Endothelial cell of umbilical vein (primary cell): ENCODE measurements at regions not wholly inside any gene's neighbourhood (a gene's known extent, or its start where the extent isn't known, plus 50 kb on each side); places are given as distances from the start of the nearest gene placed in this dataset.

Experiments used
- BruUV-seq: library from RNA; stranded (reverse); fragments of 400-500 nt; replicated peaks from 2 replicates; lab custom pipeline; 2021; lab: Mats Ljungman, UMichigan
- CTCF ChIA-PET: fragments of 300-600, 350-600 bp; sonication (Branson Sonifier 250); formaldehyde crosslinking; loops from one replicate; lab custom pipeline; 2021; ENCODE audit warnings: antibody characterized with exemption, inconsistent platforms; lab: Charles Lee
- POLR2A ChIA-PET: fragments of 300-600, 350-600 bp; sonication (Branson Sonifier 250); formaldehyde crosslinking; loops from one replicate; lab custom pipeline; 2021; ENCODE audit warnings: antibody characterized with exemption, inconsistent platforms; lab: Charles Lee
- DNase-seq: peaks from one replicate; pipeline ENCODE4 v3.0.0-alpha.2; 2011; ENCODE audit warnings: low read depth, low spot score
- FAIRE-seq: peaks from 2 replicates; lab custom pipeline; 2011; peaks lifted over from hg19 to GRCh38; lab: Jason Lieb, UNC
- H2AFZ ChIP-seq: 2 replicates; pipeline ENCODE4 v1.6.0; 2012; ENCODE audit warnings: low read depth, low read length, control low read depth, inconsistent platforms
- H3K27ac ChIP-seq: 2 replicates; pipeline ENCODE4 v1.5.1; 2011; ENCODE audit warnings: low read depth, mild to moderate bottlenecking, control low read depth, low read length, moderate library complexity; ENCODE audit not compliant: insufficient read depth
- H3K27me3 ChIP-seq, 2 experiments: 2 replicates each; pipeline versions ENCODE4 v1.6.0 to v1.6.1; 2011; ENCODE audit warnings: low read length in 2 of 2, mixed read lengths in 1 of 2; ENCODE audit not compliant: control insufficient read depth in 2 of 2, insufficient read depth in 2 of 2
- H3K36me3 ChIP-seq, 2 experiments: 2 replicates in 1 of 2; 3 replicates in 1 of 2; pipeline ENCODE4 v1.5.1; 2011; ENCODE audit warnings: low read length in 2 of 2, mild to moderate bottlenecking in 1 of 2, moderate library complexity in 1 of 2; ENCODE audit not compliant: control insufficient read depth in 2 of 2, insufficient read depth in 2 of 2; ENCODE audit errors: extremely low read depth in 1 of 2
- H3K4me1 ChIP-seq: 3 replicates; pipeline ENCODE4 v1.5.1; 2011; ENCODE audit warnings: mild to moderate bottlenecking, low read length; ENCODE audit not compliant: control insufficient read depth, insufficient read depth; ENCODE audit errors: extremely low read depth
- H3K4me2 ChIP-seq: 2 replicates; pipeline ENCODE4 v1.6.1; 2011; ENCODE audit warnings: low read length, control low read depth, mixed read lengths; ENCODE audit not compliant: insufficient read depth
- H3K4me3 ChIP-seq, 3 experiments: fragments of 200-600 bp in 1 of 3; sonication (generic), shearing (Covaris generic) in 1 of 3; replicated peaks in 1 of 3; 2 replicates each; pipeline ENCODE4 v1.5.1; 2011 to 2016; ENCODE audit warnings: control low read depth in 3 of 3, low read length in 3 of 3, mild to moderate bottlenecking in 2 of 3, inconsistent platforms in 1 of 3, low read depth in 1 of 3, moderate library complexity in 1 of 3; ENCODE audit not compliant: insufficient read depth in 1 of 3
- H3K79me2 ChIP-seq: 2 replicates; pipeline ENCODE4 v1.6.0; 2012; ENCODE audit warnings: low read length, inconsistent platforms; ENCODE audit not compliant: control insufficient read depth, insufficient read depth
- H3K9ac ChIP-seq: replicated peaks from 2 replicates; pipeline ENCODE3; 2011; ENCODE audit warnings: low read length, control low read depth; ENCODE audit not compliant: insufficient read depth; ENCODE audit errors: extremely low read depth
- H3K9me1 ChIP-seq: replicated peaks from 3 replicates; pipeline ENCODE4 v1.6.0; 2011; ENCODE audit warnings: mild to moderate bottlenecking, low read length; ENCODE audit not compliant: control insufficient read depth, insufficient read depth; ENCODE audit errors: extremely low read depth
- H3K9me3 ChIP-seq: replicated peaks from 2 replicates; pipeline ENCODE4 v1.5.1; 2012; ENCODE audit warnings: low read length, inconsistent platforms; ENCODE audit not compliant: control insufficient read depth, insufficient read depth
- H4K20me1 ChIP-seq: replicated peaks from 2 replicates; pipeline ENCODE3; 2011; ENCODE audit warnings: mild to moderate bottlenecking, low read length; ENCODE audit not compliant: control insufficient read depth, insufficient read depth; ENCODE audit errors: extremely low read depth
- CTCF ChIP-seq, 2 donors: IDR thresholded peaks; 1 replicate in 1 of 2; 2 replicates in 1 of 2; pipeline ENCODE4 v1.5.1; 2011; ENCODE audit warnings: low read length in 2 of 2, mild to moderate bottlenecking in 2 of 2, moderate library complexity in 2 of 2, control low read depth in 1 of 2, inconsistent platforms in 1 of 2, low read depth in 1 of 2; ENCODE audit not compliant: insufficient read depth in 1 of 2; ENCODE audit errors: extremely low read depth in 1 of 2
- EZH2 ChIP-seq: IDR thresholded peaks from 2 replicates; pipeline ENCODE4 v1.6.1; 2012; ENCODE audit warnings: borderline replicate concordance, low read depth, mild to moderate bottlenecking, moderate library complexity, low read length, inconsistent platforms; ENCODE audit not compliant: severe bottlenecking
- FOS ChIP-seq: IDR thresholded peaks from 2 replicates; pipeline ENCODE4 v1.6.1; 2011; ENCODE audit warnings: mild to moderate bottlenecking, low read length, moderate library complexity, borderline replicate concordance; ENCODE audit not compliant: insufficient read depth
- GATA2 ChIP-seq: IDR thresholded peaks from 2 replicates; pipeline ENCODE4 v1.7.0; 2011; ENCODE audit warnings: low read depth, mild to moderate bottlenecking, moderate library complexity, mixed read lengths, low read length; ENCODE audit not compliant: insufficient read length, insufficient read depth
- JUN ChIP-seq: IDR thresholded peaks from 2 replicates; pipeline ENCODE4 v1.6.1; 2011; ENCODE audit warnings: borderline replicate concordance, low read depth; ENCODE audit not compliant: insufficient read length, insufficient read depth
- MYC ChIP-seq: IDR thresholded peaks from one replicate; pipeline ENCODE4 v1.6.1; 2011; ENCODE audit warnings: mild to moderate bottlenecking, low read depth, low read length
- POLR2A ChIP-seq: IDR thresholded peaks from 2 replicates; pipeline ENCODE4 v1.6.1; 2012; ENCODE audit warnings: low read depth, mild to moderate bottlenecking, control low read depth, low read length
- POLR2AphosphoS5 ChIP-seq: IDR thresholded peaks from 2 replicates; pipeline ENCODE4 v1.6.1; 2012; ENCODE audit warnings: low read depth, mild to moderate bottlenecking, control low read depth, low read length, moderate library complexity; ENCODE audit not compliant: insufficient read depth
- dilution Hi-C: fragments of 300-500 bp; cut with MboI; formaldehyde crosslinking; loops from one replicate; pipeline ENCODE4 v1.15.0; 2019; ENCODE audit warnings: low sequenced_read_pairs; ENCODE audit not compliant: extremely low pct_ligation_motif_present
- intact Hi-C: fragments of 100-400 bp; cut with micrococcal nuclease; formaldehyde crosslinking; loops from one replicate; pipeline ENCODE4 v1.10.0; 2022
- TF ChIP-seq, protein P1 (sequence below): IDR thresholded peaks from 2 replicates; pipeline ENCODE4 v1.6.1; 2011; ENCODE audit not compliant: insufficient read depth, insufficient read length

DNA sequence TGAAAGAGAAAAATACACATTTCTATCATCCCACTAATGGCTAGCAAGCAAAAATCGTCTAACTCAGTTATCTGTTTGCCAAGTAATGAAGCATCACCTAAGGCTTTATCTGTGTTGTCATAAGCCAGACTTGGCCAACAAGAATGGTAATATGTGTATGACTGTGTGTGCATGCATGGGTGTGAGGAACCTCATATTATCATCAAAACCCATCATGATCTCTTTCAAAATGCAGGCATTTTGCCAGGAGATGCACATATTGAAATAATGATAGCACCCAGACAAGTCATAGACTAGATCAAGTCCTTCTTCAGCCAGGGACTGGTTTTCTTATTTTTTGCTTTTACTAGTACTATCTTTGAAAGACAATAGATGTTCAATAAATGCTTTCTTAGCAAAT is 172.5 kb upstream of the FMR1 start:
- Histone ChIP-seq H3K36me3 (no peaks in the 10 kb centered on the region), H3K27ac (no peak overlapping the region), H3K4me1 (no peaks in the 10 kb centered on the region), H3K79me2 (no peaks in the 10 kb centered on the region), H3K9me1 (no peaks in the 10 kb centered on the region), H3K9me3 (no peaks in the 10 kb centered on the region), H3K27me3 (no peaks in the 10 kb centered on the region), H3K9ac (no peak overlapping the region), H4K20me1 (no peaks in the 10 kb centered on the region), H2AFZ (no peak overlapping the region), H3K4me3 (no peak overlapping the region), H3K4me2 (no peak overlapping the region)
- ChIA-PET CTCF (no interaction called here), POLR2A (no interaction called here)
- DNase-seq (no peak), FAIRE-seq (no peak)
- BruUV-seq = no TSS peak
- TF ChIP-seq JUN (no peak), CTCF (IDR thresholded peaks at IDR 0.05; ENCODE audit: extremely low read depth in 1 of 2, insufficient read depth in 1 of 2, low read depth in 1 of 2, low read length in 2 of 2) (no peak), GATA2 (no peak)
- TF ChIP-seq, protein P1, sequence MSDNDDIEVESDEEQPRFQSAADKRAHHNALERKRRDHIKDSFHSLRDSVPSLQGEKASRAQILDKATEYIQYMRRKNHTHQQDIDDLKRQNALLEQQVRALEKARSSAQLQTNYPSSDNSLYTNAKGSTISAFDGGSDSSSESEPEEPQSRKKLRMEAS = no peak
- dilution Hi-C loops = no loop called here
- intact Hi-C loops = no loop called here

- Histone ChIP-seq H3K4me3 (no peak overlapping the region), H3K36me3 (no peaks in the 10 kb centered on the region), H3K79me2 (no peaks in the 10 kb centered on the region), H2AFZ (no peak overlapping the region), H3K9me1 (no peaks in the 10 kb centered on the region), H3K27me3 (no peaks in the 10 kb centered on the region), H4K20me1 (no peaks in the 10 kb centered on the region), H3K27ac (no peak overlapping the region), H3K9ac (no peak overlapping the region), H3K4me2 (no peak overlapping the region), H3K9me3 (no peaks in the 10 kb centered on the region), H3K4me1 (no peaks in the 10 kb centered on the region)
- dilution Hi-C loops (no loop called here), intact Hi-C loops (no loop called here)
- CTCF ChIA-PET = no interaction called here
- FAIRE-seq (no peak), DNase-seq (no peak)
- TF ChIP-seq, protein P1 = no peak
- no peak for TF ChIP-seq JUN
- no peak for TF ChIP-seq MYC
- TF ChIP-seq POLR2AphosphoS5 = no peak
- no peak for TF ChIP-seq CTCF (IDR thresholded peaks at IDR 0.05; ENCODE audit: extremely low read depth in 1 of 2, insufficient read depth in 1 of 2, low read depth in 1 of 2, low read length in 2 of 2)
- TF ChIP-seq GATA2 = no peak
- no peak for TF ChIP-seq FOS
- no peak for TF ChIP-seq EZH2
- no peak for TF ChIP-seq POLR2A
- BruUV-seq = no TSS peak
- POLR2A ChIA-PET = no interaction called here
Observed at GRCh38 chrX:147741776-147742175, 169.9 kb upstream of the FMR1 start.
